Neural cell (in vitro differentiated cells): ENCODE measurements at regions not wholly inside any gene's neighbourhood (a gene's known extent, or its start where the extent isn't known, plus 50 kb on each side); places are given as distances from the start of the nearest gene placed in this dataset.

Source experiments
- small RNA-seq, 3 experiments: library from RNA; depleted of rRNA; stranded (forward); fragments of <200 nt; gene quantifications; one replicate each; pipeline ENCODE3, GENCODE V24; 2012

Small RNA genes in the stretch of these regions (small RNA-seq; reads per million reads assigned to genes)
- gene AL049861.1 = 0 reads per million in 3 experiments
- gene RF02271 = 0 reads per million in 3 experiments
- gene RN7SL583P = 0 reads per million in 3 experiments
- 0.03 to 0.62 (median 0.16) reads per million in 3 experiments for gene RNA5SP52
